NOMO-1 treated with dmso at 0.1 percent for 144 hours (cell line): ENCODE measurements at regions not wholly inside any gene's neighbourhood (a gene's known extent, or its start where the extent isn't known, plus 50 kb on each side); places are given as distances from the start of the nearest gene placed in this dataset.
"Not testable (repeated sequence)": the region's sequence is repeated elsewhere in the genome, so short reads cannot be mapped to it uniquely, and the experiment has no call there.

ENCODE experiments used
- DNase-seq: peaks from one replicate; lab custom pipeline; 2025; ENCODE audit not compliant: unreplicated experiment; lab: John Stamatoyannopoulos, UW

GRCh38 chr9:129416821-129417539, 203.9 kb downstream of the C9orf50 start:
- DNase-seq = peak; percentile 45

DNA sequence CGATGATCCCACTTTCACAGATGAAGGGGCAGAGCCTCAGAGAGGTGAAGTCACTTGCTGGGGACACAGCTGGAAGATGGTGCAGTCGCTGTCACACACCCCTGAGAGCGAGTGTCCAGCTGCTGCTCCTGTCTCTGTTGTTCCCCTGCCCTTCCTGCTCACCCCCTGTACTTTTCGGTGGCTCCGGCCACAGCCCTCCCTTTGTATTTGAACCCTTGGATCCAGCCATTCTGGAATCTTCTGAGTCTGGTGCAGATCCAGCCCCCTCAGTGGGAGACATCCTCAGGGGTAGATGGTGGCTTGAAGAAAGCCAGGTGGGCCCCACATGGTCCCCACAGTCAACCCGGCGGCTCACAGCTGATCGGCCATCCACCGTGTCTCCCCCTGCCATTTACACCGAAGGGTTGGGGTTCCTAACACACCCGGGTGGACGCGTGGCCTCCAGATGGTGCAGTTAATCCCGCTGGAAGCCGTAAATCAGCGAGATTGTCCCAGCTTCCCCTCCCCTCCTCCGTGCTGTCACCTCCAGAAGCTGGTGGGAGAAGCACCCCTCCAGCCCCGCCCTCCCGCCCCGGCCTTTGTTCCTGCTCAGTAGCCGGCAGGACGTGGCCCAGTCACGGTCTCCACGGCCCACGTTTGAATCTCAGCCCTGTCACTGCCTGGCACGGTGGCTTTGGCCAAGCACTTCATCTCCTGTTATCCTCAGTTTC, 204.8 kb downstream of the C9orf50 start:
- no peak for DNase-seq

DNA sequence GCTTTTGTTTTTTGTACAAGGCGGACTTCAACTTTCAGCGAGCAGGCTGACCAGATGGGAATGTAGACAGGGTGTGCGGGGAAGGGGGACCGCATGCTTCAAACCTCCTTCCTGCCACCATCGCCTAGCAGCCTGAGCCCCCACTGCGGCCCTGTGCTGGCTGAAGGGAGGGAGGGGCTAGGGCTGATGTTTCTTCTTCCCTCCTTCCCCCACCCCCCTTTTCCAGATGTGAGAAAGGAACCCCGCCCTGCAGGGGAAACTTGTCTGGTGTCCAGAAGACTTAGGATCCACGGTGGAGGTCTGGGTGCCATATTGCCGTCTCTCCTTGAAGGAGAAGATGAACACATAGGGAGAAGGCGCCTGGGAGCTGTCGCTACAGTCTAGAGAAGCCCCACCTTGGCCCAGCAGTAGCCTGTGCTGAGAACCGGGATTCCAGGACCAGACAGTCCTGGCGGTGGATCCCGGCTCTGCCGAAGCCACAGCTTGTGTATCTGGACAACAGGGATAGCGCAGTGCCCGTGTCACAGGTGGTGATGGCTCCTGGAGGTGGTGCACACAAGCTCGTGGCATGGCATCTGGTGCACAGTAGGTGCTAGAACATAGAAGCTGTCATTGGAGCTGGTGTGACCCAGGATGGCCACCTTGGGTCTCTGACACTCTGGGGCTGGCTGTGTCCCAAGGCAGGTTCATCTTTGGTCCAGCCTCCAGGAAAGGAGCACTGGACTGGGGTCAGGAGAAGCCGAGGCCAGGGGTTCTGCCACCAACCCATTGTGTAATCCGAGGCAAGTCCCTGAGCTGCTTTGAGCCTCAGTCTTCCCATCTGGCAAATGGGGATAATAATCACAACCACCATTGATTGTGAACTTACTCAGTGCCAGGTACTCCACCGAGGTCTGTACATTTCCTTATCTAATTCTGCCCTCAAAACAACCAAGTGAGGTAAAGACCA, 205.6 kb downstream of the C9orf50 start:
- DNase-seq = no peak

GRCh38 chr9:129414377-129414992, 206.4 kb downstream of the C9orf50 start:
- no peak for DNase-seq

GRCh38 chr9:129413537-129414376, 207.1 kb downstream of the C9orf50 start:
- peak; percentile 90 for DNase-seq

- DNase-seq = peak; percentile 73
Measured at GRCh38 chr9:129412814-129413536, 207.9 kb downstream of the C9orf50 start.

- DNase-seq = not testable (repeated sequence)
Measured at GRCh38 chr9:129412176-129412813, 208.6 kb downstream of the C9orf50 start.

DNA sequence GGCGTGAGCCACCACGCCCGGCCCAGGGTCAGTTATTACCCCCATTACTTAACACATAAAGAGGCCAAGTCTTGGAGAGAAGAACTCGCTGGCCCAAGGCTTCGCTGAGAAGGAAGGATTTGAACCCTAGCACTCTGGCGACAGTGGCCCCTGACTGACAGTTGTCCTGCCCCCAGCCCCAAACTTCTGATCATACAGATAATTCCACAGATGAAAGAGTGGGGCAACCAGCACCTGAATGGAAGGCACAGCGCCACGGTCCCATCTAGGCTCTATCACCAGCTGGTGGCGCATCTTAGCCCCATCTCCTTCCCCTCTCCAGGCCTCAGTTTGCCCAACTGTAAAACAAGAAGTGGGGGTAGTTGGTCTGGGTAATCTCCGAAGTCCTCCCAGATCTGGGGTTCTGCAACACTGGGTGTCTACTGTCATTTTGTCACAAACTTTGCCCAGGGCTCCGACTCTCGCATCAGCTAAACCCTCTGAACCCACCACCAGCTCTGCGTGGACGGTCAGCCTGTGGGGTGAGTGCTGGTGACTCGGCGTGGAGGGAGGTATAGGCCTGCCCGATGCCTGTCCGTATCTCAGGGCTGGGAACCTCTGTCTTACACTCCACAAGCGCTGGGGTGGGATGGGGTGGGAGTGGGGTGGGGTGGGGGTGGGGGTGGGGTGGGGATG, 209.3 kb downstream of the C9orf50 start:
- no peak for DNase-seq

GRCh38 chr9:129410226-129410625, 210.7 kb downstream of the C9orf50 start:
- no peak for DNase-seq

DNA sequence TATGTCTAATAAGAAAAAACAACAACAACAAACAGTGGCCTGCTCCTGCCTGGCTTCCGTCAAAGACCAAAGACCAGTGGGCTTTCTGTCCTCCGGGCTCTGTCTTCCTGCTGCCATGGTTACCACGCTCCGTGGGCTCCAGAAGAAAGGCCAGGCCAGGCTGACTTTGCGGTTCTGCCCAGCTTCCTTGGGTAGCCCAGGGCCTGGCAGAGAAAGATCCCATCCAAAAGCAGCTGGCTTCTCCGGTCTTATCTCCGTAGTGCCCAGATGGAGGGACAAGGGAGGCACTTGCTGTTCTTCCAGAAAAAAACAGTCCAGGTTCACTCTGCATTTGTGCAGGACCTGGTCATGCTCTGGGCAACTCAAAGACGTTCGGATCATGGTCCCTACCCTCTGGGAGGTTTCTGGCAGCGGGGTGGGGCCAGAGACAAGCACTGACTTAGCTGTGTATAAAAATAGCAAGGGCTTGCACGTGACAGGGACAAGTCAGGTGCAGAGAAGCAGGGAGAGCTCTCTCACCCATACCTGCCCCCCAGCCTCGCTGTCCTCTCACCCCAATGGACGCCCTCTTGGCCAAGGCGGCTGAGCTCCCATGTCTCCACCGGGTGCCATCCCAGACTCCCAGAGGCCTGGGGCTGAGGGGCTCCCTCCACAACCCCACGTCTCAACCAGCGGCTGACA, 212.2 kb downstream of the C9orf50 start:
- DNase-seq = no peak

DNA sequence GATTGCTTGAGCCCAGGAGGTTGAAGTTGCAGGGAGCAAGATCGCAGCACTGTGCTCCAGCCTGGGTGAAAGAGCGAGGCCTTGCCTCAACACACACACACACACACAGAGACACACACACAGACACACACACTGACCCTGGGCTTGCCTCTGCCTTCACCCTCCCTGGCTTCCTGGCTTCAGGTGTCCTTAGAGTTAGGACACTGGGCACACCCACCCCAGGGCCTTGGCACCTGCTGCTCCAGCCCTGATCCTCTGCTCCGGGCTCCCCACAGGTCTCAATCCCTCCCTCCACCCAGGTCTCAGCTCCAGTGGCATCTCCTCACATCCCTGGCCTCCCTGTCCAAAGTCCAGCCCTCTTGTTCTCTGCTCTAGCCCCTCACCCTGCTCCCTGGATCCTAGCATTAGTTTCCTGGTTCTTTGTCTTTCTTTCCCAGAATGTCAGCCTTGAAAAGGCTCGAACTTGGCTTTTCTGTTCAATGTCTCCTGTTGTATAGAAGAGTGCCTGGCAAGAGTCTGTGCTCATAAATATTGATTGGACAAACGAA, 212.9 kb downstream of the C9orf50 start:
- no peak for DNase-seq

DNA sequence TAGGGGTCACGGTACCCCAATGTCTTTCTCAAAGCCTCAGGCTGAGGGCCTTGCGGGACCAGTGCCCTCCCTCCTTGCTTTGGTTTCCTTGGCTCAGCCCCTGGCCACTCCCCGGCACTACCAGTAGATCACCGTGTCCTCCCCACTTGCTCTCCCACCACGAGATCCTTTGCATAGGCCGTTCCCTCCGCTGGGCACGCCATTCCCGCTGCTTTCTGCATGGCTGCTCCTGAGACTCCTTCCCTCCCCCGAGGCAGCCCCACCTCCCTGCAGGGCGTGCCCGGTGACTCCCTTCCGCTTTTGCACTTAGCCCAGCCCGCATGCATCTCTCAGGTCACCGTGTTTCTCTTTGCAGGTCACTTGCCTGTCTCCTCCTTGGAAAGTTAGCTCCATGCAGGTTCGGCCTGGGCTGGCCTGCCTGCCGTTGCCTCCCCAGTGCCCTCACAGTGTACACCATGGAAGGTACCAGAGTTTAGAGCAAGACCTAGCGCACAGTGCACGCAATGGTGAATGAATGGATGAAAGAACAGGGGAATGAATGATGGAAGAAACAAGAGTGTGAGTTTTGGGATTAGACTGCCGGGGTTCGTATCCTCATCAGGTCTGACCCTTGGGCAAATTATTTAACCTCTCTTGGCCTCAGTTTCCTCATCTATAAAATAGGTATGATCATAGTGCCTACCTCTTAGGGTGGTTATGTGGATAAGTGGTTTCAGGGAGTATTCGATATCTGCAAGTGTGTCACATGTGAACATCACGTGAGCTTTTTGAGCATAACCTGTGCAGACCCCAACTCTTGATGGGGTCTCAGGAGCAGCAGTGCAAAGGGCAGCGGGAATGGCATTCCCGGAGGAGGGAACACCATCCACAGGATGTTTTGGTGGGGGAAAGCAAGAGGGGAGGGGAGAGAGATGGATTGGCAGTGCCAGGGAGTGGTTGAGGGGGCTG, 214.3 kb downstream of the C9orf50 start:
- DNase-seq = peak; percentile 74

GRCh38 chr9:129405827-129406213, 215.1 kb downstream of the C9orf50 start:
- DNase-seq = no peak

DNA sequence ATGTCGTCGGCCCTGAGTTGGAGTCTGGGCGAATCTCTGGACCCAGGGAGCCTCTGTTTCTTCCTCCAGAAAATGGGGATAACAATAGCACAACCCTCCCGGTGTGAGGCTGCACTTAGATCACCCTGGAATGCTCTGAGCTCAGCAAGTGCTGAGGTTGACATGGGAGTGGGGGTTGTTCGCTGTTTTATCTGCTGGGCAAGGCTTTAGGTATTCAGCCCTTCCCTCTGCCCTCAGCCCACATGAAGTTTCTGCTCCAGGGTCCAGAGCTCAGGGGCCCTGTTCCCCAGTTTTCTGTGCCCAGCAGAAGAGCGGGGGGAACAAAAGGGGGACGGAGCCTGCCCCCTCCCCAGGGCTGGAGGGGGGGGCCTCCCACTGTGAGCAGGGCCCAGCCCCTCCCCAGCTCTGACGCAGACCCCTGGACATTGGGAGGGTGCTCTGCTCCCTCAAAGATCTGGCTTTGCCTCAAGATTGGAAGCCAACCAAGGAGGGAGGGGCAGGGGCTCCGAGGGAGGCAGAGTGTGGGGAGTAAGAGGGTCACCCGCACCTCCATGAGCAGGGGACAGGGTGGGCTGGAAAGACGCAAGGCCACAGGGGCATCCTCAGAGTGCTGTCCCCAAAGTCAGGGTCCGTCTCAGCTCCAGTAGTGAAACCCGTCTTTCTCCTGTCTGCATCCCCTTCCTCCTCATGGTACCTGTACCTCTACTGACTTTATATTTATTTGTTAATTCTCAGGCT, 215.6 kb downstream of the C9orf50 start:
- DNase-seq = no peak

GRCh38 chr9:129404621-129405020, 216.3 kb downstream of the C9orf50 start:
- no peak for DNase-seq
